Stimulated activated CD4-positive, alpha-beta T cell treated with anti-CD3 and anti-CD28 coated beads, TNF-alpha, amount 100 ng/mL, for 24 hours (primary cell): ENCODE measurements at regions not wholly inside any gene's neighbourhood (a gene's known extent, or its start where the extent isn't known, plus 50 kb on each side); places are given as distances from the start of the nearest gene placed in this dataset.
"Not testable (repeated sequence)": the region's sequence is repeated elsewhere in the genome, so short reads cannot be mapped to it uniquely, and the experiment has no call there.

ENCODE experiments used
- DNase-seq, 3 experiments: peaks; one replicate each; pipeline ENCODE4 v3.0.0-alpha.2; 2020; ENCODE audit warnings: low read depth in 3 of 3

DNA sequence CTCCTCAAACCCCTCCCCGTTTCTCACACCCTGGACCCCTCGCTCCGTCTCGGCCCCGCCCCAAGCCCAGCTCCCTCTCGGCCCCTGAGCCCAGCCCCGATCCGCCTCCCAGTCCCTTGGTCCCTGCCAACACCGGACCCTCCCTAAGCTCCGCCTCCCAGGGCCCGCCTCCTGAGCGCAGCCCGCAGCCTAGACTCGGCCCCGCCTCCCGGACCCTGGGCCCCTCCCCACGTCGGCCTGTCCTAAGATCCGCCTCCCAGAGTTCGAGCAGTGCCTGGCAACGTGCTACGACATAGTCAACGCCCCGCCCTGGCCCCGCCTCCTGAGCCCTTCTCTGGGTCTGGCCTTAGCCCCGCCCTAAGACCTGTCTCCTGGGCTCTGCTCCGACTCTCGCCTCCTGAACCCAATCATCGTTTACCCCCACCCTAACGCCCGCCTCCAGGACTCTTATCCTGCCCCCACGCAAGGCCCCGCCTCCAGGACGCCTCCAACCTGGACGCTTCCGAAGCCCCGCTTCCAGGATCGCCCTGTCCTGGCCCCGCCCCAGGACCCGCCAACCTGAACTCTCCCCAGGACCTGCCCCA is 53.1 kb upstream of the ROPN1B start:
- DNase-seq, result peak; percentile 97 to 99 (median 99)

GRCh38 chr3:125916376-125916978 is 52.5 kb upstream of the ROPN1B start:
- DNase-seq, result peak in 2 of 3 experiments; percentile 88 to 91

DNA sequence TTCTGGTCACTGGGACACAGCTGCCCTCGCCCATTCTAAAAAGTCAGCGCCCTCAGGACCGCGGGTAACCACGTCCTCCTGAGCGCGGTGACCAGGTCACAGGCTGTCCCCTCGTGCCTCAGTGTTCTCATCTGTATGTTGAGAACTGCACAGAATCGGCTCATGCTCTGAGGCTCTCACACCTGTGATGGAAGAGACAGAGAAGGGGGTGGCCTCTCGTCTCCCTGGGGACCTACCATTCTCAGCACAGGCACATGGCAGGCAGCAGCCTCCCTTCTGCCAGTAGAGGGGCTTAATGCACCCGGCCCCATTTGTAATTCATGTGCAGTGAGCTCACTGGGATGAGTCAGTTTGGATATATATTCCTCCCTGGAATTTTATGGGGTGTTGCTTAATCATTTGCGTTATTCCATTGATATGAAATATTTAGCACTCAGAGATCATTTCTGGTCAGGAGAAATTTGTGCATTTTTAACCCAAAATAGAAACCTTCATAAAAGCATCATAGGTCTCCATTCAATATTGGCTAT is 51.9 kb upstream of the ROPN1B start:
- peak in 1 of 3 experiments; percentile 31 for DNase-seq

GRCh38 chr3:125918024-125918423 is 51.0 kb upstream of the ROPN1B start:
- DNase-seq, result not testable (repeated sequence)

DNA sequence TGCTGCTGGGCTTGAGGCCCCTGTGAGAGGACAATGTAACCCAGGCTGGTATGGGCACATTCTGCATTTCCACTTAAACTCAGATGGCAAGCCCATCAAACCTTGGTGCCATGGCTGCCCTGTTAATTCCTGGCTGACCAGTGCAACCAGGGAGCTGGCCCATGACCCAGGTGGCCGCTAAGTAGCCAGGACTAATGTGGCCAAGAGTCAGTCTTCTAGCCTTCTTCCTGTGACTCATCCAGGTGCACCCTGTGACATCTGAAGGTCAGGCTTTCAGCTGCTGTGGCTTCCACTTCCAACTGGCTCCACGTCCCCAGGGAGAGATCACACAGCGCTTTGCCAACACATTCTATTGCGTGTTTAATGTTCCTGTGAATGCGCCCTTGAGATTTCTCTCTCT is 50.5 kb upstream of the ROPN1B start:
- DNase-seq, result not testable (repeated sequence)

DNA sequence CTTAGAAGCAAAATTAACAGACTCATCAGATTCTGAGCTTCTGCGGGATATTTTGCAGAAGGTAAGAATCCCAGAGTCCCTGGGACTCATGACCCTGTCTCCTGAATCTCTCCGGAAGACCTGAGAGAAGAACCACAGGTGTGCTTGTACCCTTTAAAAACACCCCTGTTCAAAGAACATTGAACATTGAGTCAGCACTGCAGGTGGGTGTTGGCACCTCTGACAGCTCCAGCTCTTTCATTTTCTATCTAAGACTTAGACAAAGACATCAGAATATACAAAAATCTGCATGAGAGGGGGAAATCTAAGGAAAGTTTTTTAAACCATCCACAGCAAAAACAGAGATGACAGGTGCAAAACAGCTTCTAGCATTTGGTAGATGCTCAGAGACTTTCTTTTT is 50.1 kb upstream of the ROPN1B start:
- not testable (repeated sequence) for DNase-seq
